HG03432 (cell line): ENCODE measurements at regions not wholly inside any gene's neighbourhood (a gene's known extent, or its start where the extent isn't known, plus 50 kb on each side); places are given as distances from the start of the nearest gene placed in this dataset.
"Not testable (repeated sequence)": the region's sequence is repeated elsewhere in the genome, so short reads cannot be mapped to it uniquely, and the experiment has no call there.

ENCODE experiments used
- ATAC-seq: cut with Tn5 transposase; IDR thresholded peaks from one replicate; pipeline ENCODE4 v1.9.1; 2021; ENCODE audit warnings: mild to moderate bottlenecking, moderate library complexity; ENCODE audit not compliant: unreplicated experiment

GRCh38 chrX:129091097-129091496, 432.2 kb downstream of the SMARCA1 start:
- ATAC-seq, result no peak

GRCh38 chrX:129086802-129087201, 436.5 kb downstream of the SMARCA1 start:
- no peak for ATAC-seq

GRCh38 chrX:129084291-129084690, 439.0 kb downstream of the SMARCA1 start:
- not testable (repeated sequence) for ATAC-seq

GRCh38 chrX:129077424-129078170, 445.7 kb downstream of the SMARCA1 start:
- no peak for ATAC-seq

DNA sequence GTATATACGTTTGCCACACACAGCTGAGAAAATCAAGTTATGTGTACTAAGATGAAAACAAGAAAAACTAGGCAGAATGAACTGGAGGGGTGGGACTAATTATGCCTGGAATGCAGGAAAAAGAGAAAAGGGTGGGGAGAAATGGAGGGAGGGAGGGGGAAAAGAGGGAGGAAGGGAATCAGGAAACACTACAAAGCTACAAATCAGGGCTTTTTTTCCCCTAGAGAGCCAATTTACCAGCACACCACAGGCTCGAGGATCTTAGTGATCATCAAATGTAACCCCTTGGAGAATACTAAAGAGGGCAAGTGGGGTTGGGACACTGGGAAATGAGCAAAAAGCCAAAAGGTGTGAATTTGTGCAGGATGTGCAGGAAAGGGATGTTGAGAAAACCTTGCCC, 451.9 kb downstream of the SMARCA1 start:
- no peak for ATAC-seq

DNA sequence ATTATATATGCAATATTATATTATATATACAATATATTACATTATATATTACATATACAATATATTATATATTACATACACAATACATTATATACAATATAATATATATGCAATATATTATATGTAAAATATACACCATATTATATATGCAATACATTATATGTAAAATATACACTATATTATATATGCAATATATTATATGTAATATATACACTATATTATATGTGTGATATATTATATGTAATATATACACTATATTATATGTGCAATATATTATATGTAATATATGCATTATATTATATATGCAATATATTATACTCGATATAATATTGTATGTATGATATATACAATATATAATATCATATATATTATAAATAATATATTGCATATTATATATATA, 457.4 kb downstream of the SMARCA1 start:
- no peak for ATAC-seq

GRCh38 chrX:129058405-129058804, 464.9 kb downstream of the SMARCA1 start:
- no peak for ATAC-seq

GRCh38 chrX:129043138-129043537, 480.2 kb downstream of the SMARCA1 start:
- no peak for ATAC-seq

DNA sequence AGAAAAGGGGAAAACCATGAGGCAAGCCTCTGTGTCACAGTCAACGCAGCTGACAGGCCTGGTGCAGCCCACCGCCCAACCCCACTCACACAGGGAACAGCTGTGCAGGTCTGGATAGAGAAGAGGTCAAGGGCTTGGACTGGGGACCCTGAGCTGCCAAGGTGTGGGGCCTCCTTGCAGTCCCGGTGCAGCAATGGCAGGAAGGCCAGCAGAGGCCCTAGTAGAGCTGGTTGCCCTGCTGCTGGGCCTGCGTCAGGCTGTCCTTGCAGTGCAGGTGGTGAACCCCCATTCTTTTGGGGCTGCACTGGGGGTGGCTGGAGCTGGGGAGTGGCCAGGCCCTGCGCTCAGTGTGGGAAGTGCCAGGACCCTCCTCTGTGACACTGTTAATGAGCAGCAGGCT, 482.0 kb downstream of the SMARCA1 start:
- no peak for ATAC-seq

DNA sequence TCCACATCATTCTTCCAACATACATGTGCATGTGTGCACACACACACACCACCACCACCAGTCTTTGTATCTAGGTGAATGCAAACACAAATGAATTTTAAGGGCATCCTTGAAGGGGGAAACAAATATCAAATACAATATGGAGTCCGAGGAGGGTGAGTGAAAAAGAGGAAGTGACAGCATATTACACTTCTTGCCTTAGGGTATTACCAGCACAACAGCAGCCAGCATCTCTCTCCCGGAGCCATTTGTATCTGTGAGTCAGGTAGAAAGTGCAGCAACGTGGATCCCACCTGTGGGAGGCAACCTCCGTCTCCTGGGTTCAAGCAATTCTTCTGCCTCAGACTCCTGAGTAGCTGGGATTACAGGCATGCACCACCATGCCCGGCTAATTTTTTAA, 483.2 kb downstream of the SMARCA1 start:
- ATAC-seq, result no peak

DNA sequence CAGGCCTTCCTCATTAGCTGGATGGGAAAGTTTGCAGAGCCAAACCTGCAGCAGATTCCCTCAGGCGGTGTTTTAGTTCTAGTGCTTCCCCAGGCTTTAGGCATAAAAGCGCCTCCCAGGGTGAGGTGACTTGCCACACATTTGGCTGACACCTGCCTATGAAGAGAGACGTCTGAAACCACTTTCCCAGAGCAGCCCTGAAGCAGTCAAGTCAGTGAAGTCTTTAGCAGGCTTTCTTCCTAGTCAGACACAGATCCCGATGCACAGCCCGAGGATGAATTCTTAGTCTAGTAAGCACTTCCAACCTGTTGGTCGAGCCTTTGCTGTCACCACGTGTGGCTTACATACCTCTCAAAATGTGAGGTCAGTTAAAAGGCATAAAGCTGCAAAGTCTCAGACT, 484.1 kb downstream of the SMARCA1 start:
- ATAC-seq, result no peak

GRCh38 chrX:129037389-129037788, 485.9 kb downstream of the SMARCA1 start:
- ATAC-seq, result no peak

DNA sequence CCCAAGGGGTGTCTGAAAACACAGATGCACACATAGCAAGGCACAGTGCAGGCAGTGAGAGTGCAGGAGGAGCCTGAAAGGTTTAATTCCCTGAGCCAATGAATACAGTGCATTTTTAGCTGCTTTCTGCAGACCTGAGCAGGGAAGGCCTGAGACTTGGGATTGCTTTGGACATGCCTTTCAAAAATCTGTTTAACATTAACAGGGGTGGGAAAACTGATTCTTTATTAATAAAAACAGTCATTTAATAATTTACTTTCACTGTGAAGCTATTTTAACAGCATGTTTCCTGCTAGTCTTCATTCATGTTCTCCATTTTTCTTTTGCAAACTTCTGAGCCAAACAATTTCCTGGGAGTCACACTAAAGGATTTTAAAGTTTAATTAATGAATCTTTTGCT, 488.1 kb downstream of the SMARCA1 start:
- no peak for ATAC-seq

- no peak for ATAC-seq
Measured at GRCh38 chrX:129034196-129034595, 489.1 kb downstream of the SMARCA1 start.

DNA sequence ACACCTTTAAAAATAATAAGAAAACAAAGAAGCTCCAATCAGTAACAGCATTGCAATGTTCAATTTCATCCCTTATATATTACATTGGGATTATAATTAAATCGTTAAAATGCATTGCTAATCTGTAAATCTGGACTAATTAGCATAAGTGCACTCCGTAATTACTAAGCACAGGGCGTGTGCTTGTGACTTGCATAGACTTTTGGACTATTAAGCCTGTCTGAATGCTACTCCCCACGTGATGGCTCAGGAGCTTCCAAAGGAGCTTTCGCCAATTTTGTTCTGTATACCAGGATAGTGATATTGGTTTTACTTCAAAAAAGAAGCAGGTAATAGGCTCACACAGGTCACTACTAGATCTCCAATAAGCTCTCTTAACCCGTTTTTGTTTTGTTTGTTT, 497.1 kb downstream of the SMARCA1 start:
- ATAC-seq, result no peak

GRCh38 chrX:129025376-129025775, 497.9 kb downstream of the SMARCA1 start:
- ATAC-seq, result no peak

DNA sequence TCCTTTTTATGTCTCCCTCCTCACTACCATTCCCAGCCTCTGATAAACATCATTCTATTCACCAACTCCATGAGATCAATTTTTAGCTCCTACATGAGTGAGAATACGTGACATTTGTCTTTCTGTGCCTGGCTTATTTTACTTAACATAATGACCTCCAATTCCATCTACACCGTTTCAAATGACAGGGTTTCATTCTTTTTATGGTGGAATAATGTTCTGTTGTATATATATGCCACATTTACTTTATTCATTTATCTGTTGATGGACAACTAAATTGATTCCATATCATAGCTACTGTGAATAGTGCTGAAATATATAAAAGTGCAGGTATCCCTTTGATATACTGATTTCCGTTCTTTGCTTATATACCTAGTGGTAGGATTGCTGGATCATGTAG, 503.9 kb downstream of the SMARCA1 start:
- ATAC-seq, result no peak

- no peak for ATAC-seq
Measured at GRCh38 chrX:129015381-129015780, 507.9 kb downstream of the SMARCA1 start.

DNA sequence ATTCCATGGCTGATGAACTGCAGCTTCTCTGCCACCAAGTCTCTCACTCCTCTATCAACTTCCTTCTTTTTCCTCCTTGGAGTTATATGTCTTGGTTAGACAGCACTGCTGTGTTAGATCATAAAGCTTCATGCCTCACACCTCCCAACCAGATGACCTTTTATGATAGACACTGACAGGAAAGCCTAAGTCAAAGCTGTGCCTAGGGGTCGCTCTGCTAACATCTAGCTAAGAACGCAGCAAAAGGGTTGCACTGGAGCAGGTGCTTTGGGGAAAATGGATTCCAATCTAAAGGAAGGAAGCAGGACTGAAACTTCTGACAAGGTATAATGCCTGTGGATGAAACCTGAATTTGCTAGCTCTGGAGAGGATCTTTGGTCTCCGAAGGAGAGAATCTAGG, 509.7 kb downstream of the SMARCA1 start:
- no peak for ATAC-seq

- ATAC-seq, result no peak
Measured at GRCh38 chrX:129007631-129008030, 515.7 kb downstream of the SMARCA1 start.

GRCh38 chrX:129006491-129006890, 516.8 kb downstream of the SMARCA1 start:
- no peak for ATAC-seq

DNA sequence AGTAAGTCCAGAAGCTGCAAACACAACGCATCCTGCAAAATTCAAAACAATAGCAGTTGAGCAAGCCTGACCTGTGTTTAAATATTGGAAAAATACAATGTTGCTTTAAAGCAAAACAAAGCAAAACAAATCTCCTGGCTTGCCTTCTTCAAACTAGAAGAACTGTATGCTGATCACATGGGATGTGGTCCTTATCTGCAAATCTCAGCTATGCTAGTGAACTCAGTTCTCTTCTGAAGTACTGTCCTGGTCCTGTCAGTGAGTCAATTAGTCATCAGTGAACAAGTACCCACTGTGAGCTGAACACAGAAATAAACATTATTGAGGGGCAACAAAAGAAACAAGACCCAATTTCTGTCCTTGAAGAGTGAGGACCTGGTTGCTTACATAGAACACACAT, 522.5 kb downstream of the SMARCA1 start:
- no peak for ATAC-seq

- ATAC-seq, result no peak
Measured at GRCh38 chrX:129000018-129000417, 523.3 kb downstream of the SMARCA1 start.
